ENCODE measurements at regions not wholly inside any gene's neighbourhood (a gene's known extent, or its start where the extent isn't known, plus 50 kb on each side); places are given as distances from the start of the nearest gene placed in this dataset.

- no peak for TF ChIP-seq CTCF (IDR thresholded peaks at IDR 0.05)
- TF ChIP-seq POLR2A (IDR thresholded peaks at IDR 0.05), result no peak
Observed at GRCh38 chr4:19721587-19721986, 530.1 kb upstream of the SLIT2 start.
